ENCODE measurements at regions not wholly inside any gene's neighbourhood (a gene's known extent, or its start where the extent isn't known, plus 50 kb on each side); places are given as distances from the start of the nearest gene placed in this dataset.

GRCh38 chr3:67077656-67078055 lies 79.5 kb downstream of the KBTBD8 start:
- Histone ChIP-seq H2AFZ (ENCODE audit: low read depth, low read length) (no peak overlapping the region), H3K9me3 (ENCODE audit: low read length) (no peaks in the 10 kb centered on the region), H3K79me2 (replicated peaks; ENCODE audit: insufficient read depth, low read length) (no peaks in the 10 kb centered on the region), H3K36me3 (ENCODE audit: insufficient read depth, low read length) (no peaks in the 10 kb centered on the region), H3K4me2 (ENCODE audit: low read length) (no peak overlapping the region), H3K27ac (ENCODE audit: low read length) (no peak overlapping the region), H3K27me3 (ENCODE audit: insufficient read depth, low read depth, low read length) (no peaks in the 10 kb centered on the region), H4K20me1 (ENCODE audit: insufficient read depth) (no peaks in the 10 kb centered on the region), H3K9ac (ENCODE audit: low read length) (no peak overlapping the region), H3K9me2 (ENCODE audit: insufficient read depth, low read length) (no peaks in the 10 kb centered on the region), H3F3A (ENCODE audit: insufficient read depth, low read length, poor library complexity, severe bottlenecking) (no peaks in the 10 kb centered on the region), H3K4me3 (ENCODE audit: low read length) (no peak overlapping the region)
- TF ChIP-seq POLR2AphosphoS5 (IDR thresholded peaks at IDR 0.05), result no peak
- TF ChIP-seq MXI1 (conservative IDR thresholded peaks at IDR 0.05; ENCODE audit: poor library complexity, severe bottlenecking), result no peak
- no peak for TF ChIP-seq CTCF (IDR thresholded peaks at IDR 0.05; ENCODE audit: poor library complexity, severe bottlenecking)
- TF ChIP-seq EZH2 (IDR thresholded peaks at IDR 0.05; ENCODE audit: borderline replicate concordance, insufficient read depth, low read length, poor library complexity, severe bottlenecking), result no peak
- no peak for TF ChIP-seq REST (IDR thresholded peaks at IDR 0.05; ENCODE audit: borderline replicate concordance)
- TF ChIP-seq EP300 (conservative IDR thresholded peaks at IDR 0.05; ENCODE audit: poor library complexity, severe bottlenecking), result no peak
- no peak for TF ChIP-seq TAF1 (IDR thresholded peaks at IDR 0.05; ENCODE audit: low read depth)
- no peak for TF ChIP-seq RAD21 (conservative IDR thresholded peaks at IDR 0.05)
- TF ChIP-seq SMC3 (conservative IDR thresholded peaks at IDR 0.05; ENCODE audit: poor library complexity), result no peak

GRCh38 chr3:67082533-67083024 lies 84.5 kb downstream of the KBTBD8 start:
- H3K79me2 ChIP-seq (replicated peaks; ENCODE audit: insufficient read depth, low read length), result no peaks in the 10 kb centered on the region
- no peak overlapping the region for H3K9ac ChIP-seq (ENCODE audit: low read length)
- H3K36me3 ChIP-seq (ENCODE audit: insufficient read depth, low read length), result no peaks in the 10 kb centered on the region
- no peaks in the 10 kb centered on the region for H3K27me3 ChIP-seq (ENCODE audit: insufficient read depth, low read depth, low read length)
- H3K4me2 ChIP-seq (ENCODE audit: low read length), result no peak overlapping the region
- no peak for TF ChIP-seq EP300 (conservative IDR thresholded peaks at IDR 0.05; ENCODE audit: poor library complexity, severe bottlenecking)
- TF ChIP-seq REST (IDR thresholded peaks at IDR 0.05; ENCODE audit: borderline replicate concordance), result no peak
- no peak for TF ChIP-seq EZH2 (IDR thresholded peaks at IDR 0.05; ENCODE audit: borderline replicate concordance, insufficient read depth, low read length, poor library complexity, severe bottlenecking)
- no peak for TF ChIP-seq SMC3 (conservative IDR thresholded peaks at IDR 0.05; ENCODE audit: poor library complexity)
- TF ChIP-seq POLR2AphosphoS5 (IDR thresholded peaks at IDR 0.05), result no peak
- no peak for TF ChIP-seq TAF1 (IDR thresholded peaks at IDR 0.05; ENCODE audit: low read depth)
- no peak for TF ChIP-seq CTCF (IDR thresholded peaks at IDR 0.05; ENCODE audit: poor library complexity, severe bottlenecking)
- TF ChIP-seq MXI1 (conservative IDR thresholded peaks at IDR 0.05; ENCODE audit: poor library complexity, severe bottlenecking), result no peak
- TF ChIP-seq RAD21 (conservative IDR thresholded peaks at IDR 0.05), result no peak
- no peak overlapping the region for H2AFZ ChIP-seq (ENCODE audit: low read depth, low read length)
- H3K9me2 ChIP-seq (ENCODE audit: insufficient read depth, low read length), result no peaks in the 10 kb centered on the region
- no peak overlapping the region for H3K27ac ChIP-seq (ENCODE audit: low read length)
- no peaks in the 10 kb centered on the region for H3K9me3 ChIP-seq (ENCODE audit: low read length)
- H4K20me1 ChIP-seq (ENCODE audit: insufficient read depth), result no peaks in the 10 kb centered on the region
- no peak overlapping the region for H3K4me3 ChIP-seq (ENCODE audit: low read length)
- H3F3A ChIP-seq (ENCODE audit: insufficient read depth, low read length, poor library complexity, severe bottlenecking), result no peaks in the 10 kb centered on the region

Measured in neural cell (in vitro differentiated cells).